ENCODE measurements at regions not wholly inside any gene's neighbourhood (a gene's known extent, or its start where the extent isn't known, plus 50 kb on each side); places are given as distances from the start of the nearest gene placed in this dataset.

- no peak for ATAC-seq
- H3K79me2 ChIP-seq (ENCODE audit: control insufficient read depth, insufficient read depth, low read length), result no peaks in the 10 kb centered on the region
- no peaks in the 10 kb centered on the region for H3K27me3 ChIP-seq (ENCODE audit: control insufficient read depth in 2 of 2, insufficient read depth in 2 of 2, low read length in 2 of 2)
- in situ Hi-C loops (cut with MboI), result no loop called here
- no peaks in the 10 kb centered on the region for H3K9me3 ChIP-seq (replicated peaks; ENCODE audit: control insufficient read depth, insufficient read depth, low read depth, low read length)
- H4K20me1 ChIP-seq (replicated peaks; ENCODE audit: control insufficient read depth, insufficient read depth, low read length), result no peaks in the 10 kb centered on the region
- no peak overlapping the region for H3K27ac ChIP-seq (ENCODE audit: extremely low read depth, low read depth, low read length)
- 32% methylated on average over 4 of the region's 4 CpGs for WGBS (ENCODE audit: insufficient coverage, low coverage, missing lambda C conversion rate)
- DNase-seq (ENCODE audit: extremely low read depth in 1 of 4, low spot score in 3 of 4), result no peak
- H2AFZ ChIP-seq (ENCODE audit: low read depth, low read length), result no peak overlapping the region
- no peaks in the 10 kb centered on the region for H3K36me3 ChIP-seq (ENCODE audit: control insufficient read depth, insufficient read depth, low read length)
- no peak overlapping the region for H3K4me3 ChIP-seq
- FAIRE-seq, result no peak
- BruUV-seq (replicated peaks), result no TSS peak
- ChIA-PET POLR2A (interaction anchor here (0.7 kb wide), 1 partner anchor 12 kb away, joined by 3 read pairs; no protein-coding TSS in a partner anchor), CTCF (ENCODE audit: low intra/inter-chr PET ratio) (no interaction called here)
- H3K9me1 ChIP-seq (ENCODE audit: control insufficient read depth, insufficient read depth, low read length), result no peaks in the 10 kb centered on the region
- intact Hi-C loops (cut with micrococcal nuclease), result no loop called here
- H3K9ac ChIP-seq (ENCODE audit: insufficient read depth in 1 of 2, low read depth in 2 of 2, low read length in 2 of 2), result no peak overlapping the region
- H3K4me1 ChIP-seq (replicated peaks in 1 of 2; ENCODE audit: control insufficient read depth in 2 of 2, insufficient read depth in 2 of 2, low read length in 2 of 2), result no peaks in the 10 kb centered on the region
- H3K4me2 ChIP-seq (ENCODE audit: insufficient read depth, low read length), result no peak overlapping the region
- TF ChIP-seq PHF21A (IDR thresholded peaks at IDR 0.05; ENCODE audit: borderline replicate concordance, low read depth), result no peak
- no peak for TF ChIP-seq ZNF212 (CRISPR knock-in tag; IDR thresholded peaks at IDR 0.05)
- TF ChIP-seq ZNF75A (CRISPR knock-in tag; IDR thresholded peaks at IDR 0.05), result no peak
- no peak for TF ChIP-seq ZNF282 (CRISPR knock-in tag; IDR thresholded peaks at IDR 0.05)
- no peak for TF ChIP-seq GTF2F1 (IDR thresholded peaks at IDR 0.05; ENCODE audit: low read depth, low read length)
- no peak for TF ChIP-seq MYNN (IDR thresholded peaks at IDR 0.05)
- no peak for TF ChIP-seq MYNN (CRISPR knock-in tag; IDR thresholded peaks at IDR 0.05)
- TF ChIP-seq, protein P1, sequence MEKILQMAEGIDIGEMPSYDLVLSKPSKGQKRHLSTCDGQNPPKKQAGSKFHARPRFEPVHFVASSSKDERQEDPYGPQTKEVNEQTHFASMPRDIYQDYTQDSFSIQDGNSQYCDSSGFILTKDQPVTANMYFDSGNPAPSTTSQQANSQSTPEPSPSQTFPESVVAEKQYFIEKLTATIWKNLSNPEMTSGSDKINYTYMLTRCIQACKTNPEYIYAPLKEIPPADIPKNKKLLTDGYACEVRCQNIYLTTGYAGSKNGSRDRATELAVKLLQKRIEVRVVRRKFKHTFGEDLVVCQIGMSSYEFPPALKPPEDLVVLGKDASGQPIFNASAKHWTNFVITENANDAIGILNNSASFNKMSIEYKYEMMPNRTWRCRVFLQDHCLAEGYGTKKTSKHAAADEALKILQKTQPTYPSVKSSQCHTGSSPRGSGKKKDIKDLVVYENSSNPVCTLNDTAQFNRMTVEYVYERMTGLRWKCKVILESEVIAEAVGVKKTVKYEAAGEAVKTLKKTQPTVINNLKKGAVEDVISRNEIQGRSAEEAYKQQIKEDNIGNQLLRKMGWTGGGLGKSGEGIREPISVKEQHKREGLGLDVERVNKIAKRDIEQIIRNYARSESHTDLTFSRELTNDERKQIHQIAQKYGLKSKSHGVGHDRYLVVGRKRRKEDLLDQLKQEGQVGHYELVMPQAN (IDR thresholded peaks at IDR 0.05; ENCODE audit: borderline replicate concordance), result no peak
- no peak for TF ChIP-seq CBFA2T2 (conservative IDR thresholded peaks at IDR 0.05)
- no peak for TF ChIP-seq CBX5 (IDR thresholded peaks at IDR 0.05; ENCODE audit: borderline replicate concordance, low read depth)
- TF ChIP-seq E2F4 (CRISPR knock-in tag; IDR thresholded peaks at IDR 0.05; ENCODE audit: low read depth), result no peak
- no peak for TF ChIP-seq HSF4 (CRISPR knock-in tag; IDR thresholded peaks at IDR 0.05; ENCODE audit: borderline replicate concordance)
- no peak for TF ChIP-seq ZNF384 (IDR thresholded peaks at IDR 0.05; ENCODE audit: low read depth, low read length)
- TF ChIP-seq HNRNPK (IDR thresholded peaks at IDR 0.05; ENCODE audit: low read depth, low read length, poor library complexity, severe bottlenecking), result no peak
- no peak for TF ChIP-seq RUNX1 (IDR thresholded peaks at IDR 0.05; ENCODE audit: low read depth)
- no peak for TF ChIP-seq KLF13 (tag; IDR thresholded peaks at IDR 0.05; ENCODE audit: borderline replicate concordance, low read depth)
- no peak for TF ChIP-seq MCM5 (IDR thresholded peaks at IDR 0.05; ENCODE audit: low read depth)
- no peak for TF ChIP-seq ZNF395 (CRISPR knock-in tag; IDR thresholded peaks at IDR 0.05)
- TF ChIP-seq ZNF165 (CRISPR knock-in tag; IDR thresholded peaks at IDR 0.05; ENCODE audit: borderline replicate concordance), result no peak
Observed at GRCh38 chr4:36551697-36552214, 270.3 kb downstream of the DTHD1 start.
